ENCODE measurements at regions not wholly inside any gene's neighbourhood (a gene's known extent, or its start where the extent isn't known, plus 50 kb on each side); places are given as distances from the start of the nearest gene placed in this dataset.
"Not testable (repeated sequence)": the region's sequence is repeated elsewhere in the genome, so short reads cannot be mapped to it uniquely, and the experiment has no call there.

DNA sequence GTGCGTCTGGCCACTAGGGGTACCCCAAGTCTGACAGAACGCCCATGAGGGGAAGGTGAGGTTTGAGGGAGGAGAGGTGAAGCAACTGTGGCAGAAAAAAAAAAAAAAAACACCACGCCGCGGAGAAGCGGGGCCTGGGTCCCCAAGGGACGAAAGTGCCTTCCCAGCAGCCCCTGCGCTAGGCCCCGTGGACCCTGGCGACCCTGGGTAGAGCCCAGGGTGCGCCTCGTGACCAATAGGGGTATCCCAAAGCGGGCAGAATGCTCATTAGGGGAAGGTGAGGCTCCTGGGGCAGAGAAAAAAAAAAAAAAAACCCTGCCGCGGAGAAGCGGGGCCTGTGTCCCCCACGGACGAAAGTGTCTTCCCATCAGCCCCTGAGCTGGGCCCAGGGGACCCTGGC, 191.4 kb downstream of the POTEM start:
- TF ChIP-seq, protein P1, sequence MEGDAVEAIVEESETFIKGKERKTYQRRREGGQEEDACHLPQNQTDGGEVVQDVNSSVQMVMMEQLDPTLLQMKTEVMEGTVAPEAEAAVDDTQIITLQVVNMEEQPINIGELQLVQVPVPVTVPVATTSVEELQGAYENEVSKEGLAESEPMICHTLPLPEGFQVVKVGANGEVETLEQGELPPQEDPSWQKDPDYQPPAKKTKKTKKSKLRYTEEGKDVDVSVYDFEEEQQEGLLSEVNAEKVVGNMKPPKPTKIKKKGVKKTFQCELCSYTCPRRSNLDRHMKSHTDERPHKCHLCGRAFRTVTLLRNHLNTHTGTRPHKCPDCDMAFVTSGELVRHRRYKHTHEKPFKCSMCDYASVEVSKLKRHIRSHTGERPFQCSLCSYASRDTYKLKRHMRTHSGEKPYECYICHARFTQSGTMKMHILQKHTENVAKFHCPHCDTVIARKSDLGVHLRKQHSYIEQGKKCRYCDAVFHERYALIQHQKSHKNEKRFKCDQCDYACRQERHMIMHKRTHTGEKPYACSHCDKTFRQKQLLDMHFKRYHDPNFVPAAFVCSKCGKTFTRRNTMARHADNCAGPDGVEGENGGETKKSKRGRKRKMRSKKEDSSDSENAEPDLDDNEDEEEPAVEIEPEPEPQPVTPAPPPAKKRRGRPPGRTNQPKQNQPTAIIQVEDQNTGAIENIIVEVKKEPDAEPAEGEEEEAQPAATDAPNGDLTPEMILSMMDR (IDR thresholded peaks at IDR 0.05; ENCODE audit: control extremely low read depth in 1 of 3, insufficient read depth in 1 of 3, low read depth in 1 of 3, low read length in 3 of 3) = not testable (repeated sequence)
- TF ChIP-seq GTF2F1 (IDR thresholded peaks at IDR 0.05; ENCODE audit: borderline replicate concordance, low read depth, low read length); EZH2 (IDR thresholded peaks at IDR 0.05; ENCODE audit: low read depth, low read length, severe bottlenecking); KDM5A (IDR thresholded peaks at IDR 0.05; ENCODE audit: low read length); POLR2A (IDR thresholded peaks at IDR 0.05; ENCODE audit: control extremely low read depth in 1 of 2, low read depth in 2 of 2, low read length in 2 of 2); SRF (IDR thresholded peaks at IDR 0.05; ENCODE audit: low read depth, low read length); YY1 (IDR thresholded peaks at IDR 0.05; ENCODE audit: low read depth, low read length); BRCA1 (IDR thresholded peaks at IDR 0.05; ENCODE audit: low read depth, low read length); JUND (IDR thresholded peaks at IDR 0.05; ENCODE audit: low read length); SP4 (IDR thresholded peaks at IDR 0.05; ENCODE audit: low read length); TAF1 (IDR thresholded peaks at IDR 0.05; ENCODE audit: low read depth, low read length): not testable (repeated sequence)
